ENCODE measurements at regions not wholly inside any gene's neighbourhood (a gene's known extent, or its start where the extent isn't known, plus 50 kb on each side); places are given as distances from the start of the nearest gene placed in this dataset.

GRCh38 chr9:80954521-80954920 is 734.8 kb downstream of the TLE1 start:
- DNase-seq (ENCODE audit: low read depth): peak; percentile 2
- no peak overlapping the region for H3K4me3 ChIP-seq (ENCODE audit: low read depth, low read length)
- no peak for TF ChIP-seq CTCF (IDR thresholded peaks at IDR 0.05; ENCODE audit: control insufficient read depth, extremely low read depth, insufficient read depth)

- no peak for TF ChIP-seq CTCF (IDR thresholded peaks at IDR 0.05; ENCODE audit: control insufficient read depth, extremely low read depth, insufficient read depth)
- DNase-seq (ENCODE audit: low read depth): no peak
Observed at GRCh38 chr9:80952363-80952922, 736.9 kb downstream of the TLE1 start.

GRCh38 chr9:80951675-80952074 is 737.7 kb downstream of the TLE1 start:
- no peak for TF ChIP-seq CTCF (IDR thresholded peaks at IDR 0.05; ENCODE audit: control insufficient read depth, extremely low read depth, insufficient read depth)
- DNase-seq (ENCODE audit: low read depth): no peak
- H3K4me3 ChIP-seq (ENCODE audit: low read depth, low read length): no peak overlapping the region

More at GRCh38 chr9:80952363-80952922, 736.9 kb downstream of the TLE1 start:
- no peak overlapping the region for H3K4me3 ChIP-seq (ENCODE audit: low read depth, low read length)

GRCh38 chr9:80948876-80949275 is 740.5 kb downstream of the TLE1 start:
- no peak for TF ChIP-seq CTCF (IDR thresholded peaks at IDR 0.05; ENCODE audit: control insufficient read depth, extremely low read depth, insufficient read depth)
- H3K4me3 ChIP-seq (ENCODE audit: low read depth, low read length): no peak overlapping the region
- no peak for DNase-seq (ENCODE audit: low read depth)

GRCh38 chr9:80948066-80948465 is 741.3 kb downstream of the TLE1 start:
- DNase-seq (ENCODE audit: low read depth): no peak
- no peak overlapping the region for H3K4me3 ChIP-seq (ENCODE audit: low read depth, low read length)
- no peak for TF ChIP-seq CTCF (IDR thresholded peaks at IDR 0.05; ENCODE audit: control insufficient read depth, extremely low read depth, insufficient read depth)

- peak; percentile 54 for DNase-seq (ENCODE audit: low read depth)
- TF ChIP-seq CTCF (IDR thresholded peaks at IDR 0.05; ENCODE audit: control insufficient read depth, extremely low read depth, insufficient read depth): no peak
- H3K4me3 ChIP-seq (ENCODE audit: low read depth, low read length): no peak overlapping the region
Observed at GRCh38 chr9:80946496-80947170, 742.7 kb downstream of the TLE1 start.

- no peak overlapping the region for H3K4me3 ChIP-seq (ENCODE audit: low read depth, low read length)
- TF ChIP-seq CTCF (IDR thresholded peaks at IDR 0.05; ENCODE audit: control insufficient read depth, extremely low read depth, insufficient read depth): no peak
- no peak for DNase-seq (ENCODE audit: low read depth)
Observed at GRCh38 chr9:80945436-80945835, 743.9 kb downstream of the TLE1 start.
